Osteoblast (primary cell): ENCODE measurements at regions not wholly inside any gene's neighbourhood (a gene's known extent, or its start where the extent isn't known, plus 50 kb on each side); places are given as distances from the start of the nearest gene placed in this dataset.

ENCODE experiments used
- DNase-seq: peaks from one replicate; pipeline ENCODE4 v3.0.0; 2011; ENCODE audit warnings: low spot score, mixed read lengths; ENCODE audit not compliant: insufficient read length; ENCODE audit errors: missing footprints
- H2AFZ ChIP-seq: 2 replicates; pipeline ENCODE4 v1.6.0; 2011; ENCODE audit warnings: mild to moderate bottlenecking, low read length
- H3K27ac ChIP-seq: 2 replicates; pipeline ENCODE4 v1.5.1; 2011; ENCODE audit warnings: mild to moderate bottlenecking, low read depth, low read length, moderate library complexity
- H3K27me3 ChIP-seq: 2 replicates; pipeline ENCODE4 v1.6.0; 2012; ENCODE audit warnings: mild to moderate bottlenecking, control low read depth, inconsistent platforms, low read length, moderate library complexity; ENCODE audit not compliant: insufficient read depth
- H3K36me3 ChIP-seq: 2 replicates; pipeline ENCODE4 v1.5.1; 2011; ENCODE audit warnings: mild to moderate bottlenecking, low read length, control low read depth, moderate library complexity; ENCODE audit not compliant: insufficient read depth
- H3K4me1 ChIP-seq: 2 replicates; pipeline ENCODE4 v1.5.1; 2011; ENCODE audit warnings: mild to moderate bottlenecking, low read length, control low read depth, moderate library complexity; ENCODE audit not compliant: insufficient read depth
- H3K4me2 ChIP-seq: 2 replicates; pipeline ENCODE4 v1.6.0; 2011; ENCODE audit warnings: mild to moderate bottlenecking, low read length; ENCODE audit not compliant: insufficient read depth
- H3K4me3 ChIP-seq: fragments of 200-600 bp; sonication (generic); 3 replicates; pipeline ENCODE4 v1.5.1; 2012; ENCODE audit warnings: mild to moderate bottlenecking, low read length, inconsistent platforms; ENCODE audit not compliant: insufficient read depth
- H3K79me2 ChIP-seq: 2 replicates; pipeline ENCODE4 v1.6.0; 2012; ENCODE audit warnings: mild to moderate bottlenecking, low read length, control low read depth, inconsistent platforms; ENCODE audit not compliant: insufficient read depth
- H3K9me3 ChIP-seq: 2 replicates; pipeline ENCODE4 v1.5.1; 2011; ENCODE audit warnings: low read depth, low read length, control low read depth
- H4K20me1 ChIP-seq: 2 replicates; pipeline ENCODE4 v1.6.0; 2012; ENCODE audit warnings: mild to moderate bottlenecking, low read length, control low read depth; ENCODE audit not compliant: insufficient read depth
- TF ChIP-seq, protein P1 (sequence below): IDR thresholded peaks from 2 replicates; pipeline ENCODE4 v1.5.1; 2011; ENCODE audit warnings: mild to moderate bottlenecking, low read depth, low read length, moderate library complexity; ENCODE audit errors: extremely low read depth

DNA sequence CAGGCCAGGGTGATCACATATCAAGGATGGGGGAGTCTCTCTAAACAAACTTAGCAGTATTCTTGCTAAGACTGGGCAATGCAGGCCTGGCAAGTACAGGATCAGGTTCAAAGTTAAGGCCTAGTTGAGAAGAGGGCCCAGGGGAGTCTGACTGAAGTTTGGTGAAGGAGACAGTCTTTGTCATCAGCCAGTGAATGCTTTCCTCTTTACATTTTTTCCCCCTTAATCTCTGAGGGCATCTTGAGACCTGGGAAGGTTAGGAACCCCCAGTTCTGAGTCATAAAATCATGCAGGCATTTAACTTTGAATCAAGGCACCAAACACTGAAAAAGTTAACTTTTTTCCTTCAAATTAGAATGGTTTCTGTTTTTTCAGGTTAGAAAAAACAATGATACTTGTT lies 311.5 kb downstream of the REEP3 start:
- Histone ChIP-seq H3K4me2 (no peak overlapping the region), H3K27ac (no peak overlapping the region), H4K20me1 (no peaks in the 10 kb centered on the region), H3K4me3 (no peak overlapping the region), H3K79me2 (no peaks in the 10 kb centered on the region), H3K36me3 (no peaks in the 10 kb centered on the region), H3K27me3 (no peaks in the 10 kb centered on the region), H3K9me3 (no peaks in the 10 kb centered on the region), H2AFZ (no peak overlapping the region), H3K4me1 (no peaks in the 10 kb centered on the region)
- DNase-seq, result no peak
- TF ChIP-seq, protein P1, sequence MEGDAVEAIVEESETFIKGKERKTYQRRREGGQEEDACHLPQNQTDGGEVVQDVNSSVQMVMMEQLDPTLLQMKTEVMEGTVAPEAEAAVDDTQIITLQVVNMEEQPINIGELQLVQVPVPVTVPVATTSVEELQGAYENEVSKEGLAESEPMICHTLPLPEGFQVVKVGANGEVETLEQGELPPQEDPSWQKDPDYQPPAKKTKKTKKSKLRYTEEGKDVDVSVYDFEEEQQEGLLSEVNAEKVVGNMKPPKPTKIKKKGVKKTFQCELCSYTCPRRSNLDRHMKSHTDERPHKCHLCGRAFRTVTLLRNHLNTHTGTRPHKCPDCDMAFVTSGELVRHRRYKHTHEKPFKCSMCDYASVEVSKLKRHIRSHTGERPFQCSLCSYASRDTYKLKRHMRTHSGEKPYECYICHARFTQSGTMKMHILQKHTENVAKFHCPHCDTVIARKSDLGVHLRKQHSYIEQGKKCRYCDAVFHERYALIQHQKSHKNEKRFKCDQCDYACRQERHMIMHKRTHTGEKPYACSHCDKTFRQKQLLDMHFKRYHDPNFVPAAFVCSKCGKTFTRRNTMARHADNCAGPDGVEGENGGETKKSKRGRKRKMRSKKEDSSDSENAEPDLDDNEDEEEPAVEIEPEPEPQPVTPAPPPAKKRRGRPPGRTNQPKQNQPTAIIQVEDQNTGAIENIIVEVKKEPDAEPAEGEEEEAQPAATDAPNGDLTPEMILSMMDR, result no peak

DNA sequence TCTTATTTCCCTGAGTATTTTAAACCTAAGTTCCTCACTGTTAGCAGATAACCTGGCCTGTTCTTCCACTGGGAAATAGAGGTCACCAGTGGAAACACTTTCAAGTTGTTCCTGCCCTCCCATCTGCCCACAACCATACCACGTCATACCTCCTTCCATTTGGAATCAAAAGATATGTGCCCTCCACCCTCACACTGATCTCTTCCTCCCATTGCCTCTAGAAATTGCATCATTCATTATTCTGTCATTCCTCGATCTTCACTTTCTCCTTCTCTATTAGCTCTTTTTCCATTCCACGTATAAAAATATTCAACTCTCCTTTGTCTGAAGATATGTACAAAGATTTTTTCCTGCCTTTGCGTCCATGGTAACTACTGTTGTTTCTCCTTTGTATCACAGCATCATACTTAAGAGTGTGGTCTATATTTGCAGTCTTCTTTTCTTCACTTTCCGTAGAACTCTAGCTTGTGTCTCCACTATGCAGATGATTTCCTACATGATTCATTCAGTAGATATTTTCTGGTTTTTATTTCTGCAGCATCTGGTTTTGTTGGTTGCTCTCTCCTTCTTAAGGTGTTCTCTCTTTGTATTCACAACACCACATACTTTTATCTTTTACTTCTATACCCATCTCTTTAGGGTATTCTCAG lies 312.3 kb downstream of the REEP3 start:
- DNase-seq, result no peak
- Histone ChIP-seq H3K9me3 (no peaks in the 10 kb centered on the region), H3K27ac (no peak overlapping the region), H3K4me2 (no peak overlapping the region), H3K79me2 (no peaks in the 10 kb centered on the region), H4K20me1 (no peaks in the 10 kb centered on the region), H2AFZ (no peak overlapping the region), H3K4me3 (no peak overlapping the region), H3K36me3 (no peaks in the 10 kb centered on the region), H3K27me3 (no peaks in the 10 kb centered on the region), H3K4me1 (no peaks in the 10 kb centered on the region)
- TF ChIP-seq, protein P1, result no peak

DNA sequence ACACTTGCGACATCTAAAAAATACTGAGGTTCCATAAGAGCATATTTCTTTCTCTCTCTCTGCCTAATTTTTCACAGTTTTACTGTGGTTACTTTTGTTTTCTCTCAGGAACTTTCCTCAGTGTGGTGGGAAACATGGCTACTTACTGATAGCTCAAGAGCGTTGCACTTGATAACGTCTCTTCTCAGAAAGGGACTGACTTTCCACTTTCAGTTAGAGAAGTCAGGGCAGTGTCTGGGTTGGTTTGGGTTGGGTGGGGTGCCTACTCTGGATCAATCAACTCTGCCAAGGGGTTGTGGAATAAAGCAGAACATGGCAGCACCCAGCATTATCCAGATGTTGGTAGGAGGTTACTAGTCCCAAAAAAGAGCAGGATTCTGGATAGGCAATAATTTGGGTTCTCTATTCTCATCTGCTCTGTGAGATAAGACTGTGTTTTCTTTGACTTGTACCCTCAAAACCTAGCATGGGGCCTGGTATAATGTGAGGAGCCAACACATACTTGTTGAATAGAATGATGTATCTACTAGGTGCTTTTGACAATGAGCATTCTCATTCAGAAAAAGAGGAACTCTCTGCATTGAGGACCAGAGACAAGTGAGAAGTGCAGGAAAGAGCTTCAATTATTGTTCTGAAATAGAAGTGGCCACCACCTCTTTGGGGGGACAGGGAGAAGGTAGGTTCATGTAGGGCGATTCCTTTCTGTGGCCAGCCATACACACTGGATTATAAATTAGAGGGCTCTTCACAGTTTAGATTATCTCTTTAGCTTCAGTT lies 315.7 kb downstream of the REEP3 start:
- no peak overlapping the region for H3K27ac ChIP-seq
- no peaks in the 10 kb centered on the region for H4K20me1 ChIP-seq
- H3K9me3 ChIP-seq, result no peaks in the 10 kb centered on the region
- H3K36me3 ChIP-seq, result no peaks in the 10 kb centered on the region
- no peaks in the 10 kb centered on the region for H3K79me2 ChIP-seq
- no peak overlapping the region for H3K4me3 ChIP-seq
- DNase-seq, result no peak
- no peaks in the 10 kb centered on the region for H3K4me1 ChIP-seq
- no peak overlapping the region for H2AFZ ChIP-seq
- H3K4me2 ChIP-seq, result no peak overlapping the region
- H3K27me3 ChIP-seq, result peaks cover 4% of the 10 kb centered on the region
- TF ChIP-seq, protein P1, result no peak

DNA sequence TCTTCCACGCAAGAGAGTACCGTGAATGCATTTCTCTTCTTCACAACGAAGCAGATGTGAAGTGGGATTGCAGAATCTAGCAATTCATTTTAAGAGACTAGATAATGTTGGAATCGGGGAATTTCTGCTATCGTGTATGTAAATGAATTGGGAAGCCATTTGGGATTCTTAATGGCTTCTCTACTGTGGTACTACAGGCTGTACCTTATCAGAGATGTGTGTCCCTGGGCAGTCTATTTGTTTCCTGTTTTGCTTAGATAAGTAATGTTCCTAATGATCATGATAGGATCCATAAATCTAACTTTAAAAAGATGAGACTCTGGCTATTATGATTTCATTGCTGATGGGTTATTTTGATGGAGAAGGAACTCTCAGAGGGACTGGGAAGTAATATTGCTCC lies 320.6 kb downstream of the REEP3 start:
- Histone ChIP-seq H3K27me3 (peaks cover 4% of the 10 kb centered on the region), H3K4me3 (no peak overlapping the region), H3K9me3 (no peaks in the 10 kb centered on the region), H4K20me1 (no peaks in the 10 kb centered on the region), H3K27ac (no peak overlapping the region), H3K4me1 (no peaks in the 10 kb centered on the region), H3K79me2 (no peaks in the 10 kb centered on the region), H3K4me2 (no peak overlapping the region), H2AFZ (no peak overlapping the region), H3K36me3 (no peaks in the 10 kb centered on the region)
- TF ChIP-seq, protein P1, result no peak
- DNase-seq, result no peak
